Right atrium auricular region (tissue), 2 donors: ENCODE measurements at regions not wholly inside any gene's neighbourhood (a gene's known extent, or its start where the extent isn't known, plus 50 kb on each side); places are given as distances from the start of the nearest gene placed in this dataset.

ENCODE experiments used
- DNase-seq: peaks from one replicate; pipeline ENCODE4 v3.0.0-alpha.2; 2019; ENCODE audit warnings: low spot score
- H3K27ac ChIP-seq, 2 donors: fragments of 200-600 bp; sonication (generic); 1 replicate in 1 of 2; 2 replicates in 1 of 2; pipeline ENCODE4 v1.5.1; 2016 to 2019
- H3K27me3 ChIP-seq, 2 donors: fragments of 200-600 bp; sonication (generic); one replicate each; pipeline versions ENCODE4 v1.5.1 to v1.6.0; 2017 to 2019
- H3K36me3 ChIP-seq: fragments of 200-600 bp; sonication (generic); one replicate; pipeline ENCODE4 v1.5.1; 2016
- H3K4me1 ChIP-seq, 2 donors: fragments of 200-600 bp; sonication (generic); one replicate each; pipeline versions ENCODE4 v1.5.1 to v1.6.0; 2017 to 2019
- H3K4me3 ChIP-seq, 2 donors: fragments of 200-600 bp; sonication (generic); 1 replicate in 1 of 2; 2 replicates in 1 of 2; pipeline ENCODE4 v1.5.1; 2017 to 2019; ENCODE audit warnings: mild to moderate bottlenecking in 1 of 2, moderate library complexity in 1 of 2
- H3K9me3 ChIP-seq, 2 donors: fragments of 200-600 bp; sonication (generic); one replicate each; pipeline ENCODE4 v1.5.1; 2019
- CTCF ChIP-seq, 2 donors: fragments of 200-600 bp; sonication (generic); IDR thresholded peaks; one replicate each; pipeline ENCODE4 v1.5.1; 2019; ENCODE audit warnings: antibody characterized with exemption in 2 of 2

DNA sequence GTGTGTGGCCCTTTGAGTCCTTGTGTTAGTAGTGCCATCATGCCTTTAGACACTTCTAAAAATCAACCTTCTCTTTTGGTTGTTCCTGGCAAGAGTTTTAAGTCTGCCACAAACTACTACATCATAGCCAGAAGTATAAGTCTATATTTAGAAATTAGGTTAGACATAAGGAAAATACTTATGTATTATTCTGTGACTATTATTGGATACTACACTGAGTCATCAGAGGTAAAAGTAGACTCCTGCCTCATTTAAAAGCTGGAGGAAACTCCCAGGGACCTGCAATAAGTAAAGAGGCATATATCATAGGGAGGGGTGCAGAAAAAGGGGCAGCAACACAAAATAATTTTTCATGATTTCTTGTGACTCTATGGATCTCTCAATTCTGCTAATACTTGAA is 99.4 kb upstream of the OSR1 start:
- Histone ChIP-seq H3K4me1 (no peaks in the 10 kb centered on the region), H3K27me3 (no peaks in the 10 kb centered on the region), H3K27ac (no peak overlapping the region), H3K4me3 (no peak overlapping the region), H3K9me3 (peaks cover 0 to 16% of the 10 kb centered on the region in 2 donors), H3K36me3 (no peaks in the 10 kb centered on the region)
- TF ChIP-seq CTCF (IDR thresholded peaks at IDR 0.05) = no peak
- DNase-seq = no peak

GRCh38 chr2:19456705-19457309 is 98.4 kb upstream of the OSR1 start:
- no peak for DNase-seq
- TF ChIP-seq CTCF (IDR thresholded peaks at IDR 0.05) = no peak
- Histone ChIP-seq H3K4me1 (no peaks in the 10 kb centered on the region), H3K36me3 (no peaks in the 10 kb centered on the region), H3K9me3 (peaks cover 0 to 16% of the 10 kb centered on the region in 2 donors), H3K4me3 (no peak overlapping the region), H3K27ac (no peak overlapping the region), H3K27me3 (no peaks in the 10 kb centered on the region)

GRCh38 chr2:19454125-19454524 is 95.7 kb upstream of the OSR1 start:
- no peak overlapping the region for H3K27ac ChIP-seq
- DNase-seq = no peak
- no peaks in the 10 kb centered on the region for H3K27me3 ChIP-seq
- no peak for TF ChIP-seq CTCF (IDR thresholded peaks at IDR 0.05)
- no peak overlapping the region for H3K4me3 ChIP-seq
- H3K4me1 ChIP-seq = no peaks in the 10 kb centered on the region
- no peaks in the 10 kb centered on the region for H3K36me3 ChIP-seq
- H3K9me3 ChIP-seq = peaks cover 0 to 16% of the 10 kb centered on the region in 2 donors

- DNase-seq = no peak
Observed at GRCh38 chr2:19442731-19443130, 84.3 kb upstream of the OSR1 start.

GRCh38 chr2:19439081-19439480 is 80.7 kb upstream of the OSR1 start:
- H3K4me1 ChIP-seq = no peaks in the 10 kb centered on the region
- no peaks in the 10 kb centered on the region for H3K9me3 ChIP-seq
- H3K36me3 ChIP-seq = no peaks in the 10 kb centered on the region
- H3K27me3 ChIP-seq = no peaks in the 10 kb centered on the region
- no peak overlapping the region for H3K27ac ChIP-seq
- no peak for DNase-seq
- no peak overlapping the region for H3K4me3 ChIP-seq
- TF ChIP-seq CTCF (IDR thresholded peaks at IDR 0.05) = no peak

More at GRCh38 chr2:19442731-19443130, 84.3 kb upstream of the OSR1 start:
- Histone ChIP-seq H3K9me3 (no peaks in the 10 kb centered on the region), H3K4me1 (no peaks in the 10 kb centered on the region), H3K27ac (no peak overlapping the region), H3K36me3 (no peaks in the 10 kb centered on the region), H3K4me3 (no peak overlapping the region), H3K27me3 (no peaks in the 10 kb centered on the region)
- TF ChIP-seq CTCF (IDR thresholded peaks at IDR 0.05) = no peak

- no peak for TF ChIP-seq CTCF (IDR thresholded peaks at IDR 0.05)
- no peaks in the 10 kb centered on the region for H3K4me1 ChIP-seq
- H3K9me3 ChIP-seq = no peaks in the 10 kb centered on the region
- DNase-seq = no peak
- H3K36me3 ChIP-seq = no peaks in the 10 kb centered on the region
- H3K27me3 ChIP-seq = no peaks in the 10 kb centered on the region
- H3K27ac ChIP-seq = no peak overlapping the region
- H3K4me3 ChIP-seq = no peak overlapping the region
Observed at GRCh38 chr2:19435815-19436214, 77.4 kb upstream of the OSR1 start.
